ENCODE measurements at regions not wholly inside any gene's neighbourhood (a gene's known extent, or its start where the extent isn't known, plus 50 kb on each side); places are given as distances from the start of the nearest gene placed in this dataset.

DNA sequence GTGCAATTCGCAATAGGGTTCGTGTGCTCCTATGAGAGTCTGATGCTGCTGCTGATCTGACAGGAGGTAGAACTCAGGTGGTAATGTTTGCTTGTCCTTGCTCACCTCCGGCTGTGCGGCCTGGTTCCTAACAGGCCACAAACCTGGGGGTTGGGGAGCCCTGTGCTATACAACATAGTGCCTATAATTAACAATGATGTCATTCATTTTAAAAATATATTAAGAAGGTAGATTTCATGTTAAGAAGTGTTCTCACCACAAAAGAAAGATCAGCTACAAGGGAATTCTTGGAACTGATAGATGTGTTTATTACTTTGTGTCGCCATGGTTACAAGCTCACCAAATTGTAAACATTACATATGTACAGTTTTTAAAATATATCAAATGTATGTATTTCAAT, 200.5 kb downstream of the GRB14 start:
- TF ChIP-seq EZH2phosphoT487 (IDR thresholded peaks at IDR 0.05; ENCODE audit: insufficient read depth, low read depth) (no peak), EZH2 (IDR thresholded peaks at IDR 0.05; ENCODE audit: insufficient read depth, poor library complexity, severe bottlenecking) (no peak)
